HepG2 (cell line): ENCODE measurements at regions not wholly inside any gene's neighbourhood (a gene's known extent, or its start where the extent isn't known, plus 50 kb on each side); places are given as distances from the start of the nearest gene placed in this dataset.

Experiments
- ATF7-NPFF ChIP-seq: sonication (generic); formaldehyde crosslinking; IDR thresholded peaks from 2 replicates; pipeline ENCODE4 v1.8.1; 2023; ENCODE audit warnings: mild to moderate bottlenecking, low read depth, missing genetic modification reagents, moderate library complexity
- EP300 ChIP-seq, 3 experiments: sonication (generic) in 1 of 3; formaldehyde crosslinking in 1 of 3; IDR thresholded peaks; 2 replicates each; pipeline versions ENCODE4 v1.5.1 to v1.6.1; 2011 to 2020; ENCODE audit warnings: low read depth in 2 of 3, low read length in 2 of 3, borderline replicate concordance in 1 of 3, improper control_type of control experiment in 1 of 3, mild to moderate bottlenecking in 1 of 3, missing genetic modification reagents in 1 of 3, moderate library complexity in 1 of 3
- ESRRA ChIP-seq: sonication (generic); formaldehyde crosslinking; IDR thresholded peaks from 2 replicates; pipeline ENCODE4 v1.5.1; 2020; ENCODE audit warnings: mild to moderate bottlenecking, low read depth, missing genetic modification reagents
- HMG20A ChIP-seq: IDR thresholded peaks from 2 replicates; pipeline ENCODE4 v1.6.1; 2016; ENCODE audit warnings: borderline replicate concordance
- IKZF5 ChIP-seq: IDR thresholded peaks from 2 replicates; pipeline ENCODE4 v1.6.1; 2018; ENCODE audit warnings: missing genetic modification reagents, mild to moderate bottlenecking, missing compliant biosample characterization
- KDM1A ChIP-seq: IDR thresholded peaks from 2 replicates; pipeline ENCODE4 v1.6.1; 2016; ENCODE audit warnings: missing compliant biosample characterization
- MXD4 ChIP-seq: IDR thresholded peaks from 2 replicates; pipeline ENCODE4 v1.6.1; 2016; ENCODE audit warnings: mild to moderate bottlenecking, missing biosample characterization, missing genetic modification reagents
- NFRKB ChIP-seq: fragments of 450-650 bp; IDR thresholded peaks from 2 replicates; pipeline ENCODE4 v1.6.1; 2017
- NR2F1 ChIP-seq, 2 experiments: fragments of 450-650 bp in 1 of 2; formaldehyde crosslinking in 1 of 2; IDR thresholded peaks; 2 replicates each; pipeline versions ENCODE4 v1.5.0 to v1.6.1; 2016 to 2020; ENCODE audit warnings: mild to moderate bottlenecking in 1 of 2, missing compliant biosample characterization in 1 of 2, missing genetic modification reagents in 1 of 2, moderate library complexity in 1 of 2
- PRMT3 ChIP-seq: sonication (generic); formaldehyde crosslinking; IDR thresholded peaks from 2 replicates; pipeline ENCODE4 v1.8.1; 2022; ENCODE audit warnings: low read depth, mild to moderate bottlenecking, moderate library complexity, missing genetic modification reagents, borderline replicate concordance
- SMYD3 ChIP-seq: sonication (generic); formaldehyde crosslinking; IDR thresholded peaks from 2 replicates; pipeline ENCODE4 v1.8.1; 2023; ENCODE audit warnings: mild to moderate bottlenecking, missing genetic modification reagents
- TCF7 ChIP-seq: sonication (generic); IDR thresholded peaks from 2 replicates; pipeline ENCODE4 v1.6.1; 2016; ENCODE audit warnings: antibody characterized with exemption, low read depth
- ZNF501 ChIP-seq: sonication (generic); formaldehyde crosslinking; IDR thresholded peaks from 2 replicates; pipeline ENCODE4 v1.5.1; 2020; ENCODE audit warnings: mild to moderate bottlenecking, moderate library complexity, missing genetic modification reagents
- ZNF609 ChIP-seq: sonication (generic); formaldehyde crosslinking; IDR thresholded peaks from 2 replicates; pipeline ENCODE4 v1.4.0; 2020; ENCODE audit warnings: mild to moderate bottlenecking, missing genetic modification reagents, borderline replicate concordance
- ZNF781 ChIP-seq: sonication (generic); formaldehyde crosslinking; IDR thresholded peaks from 2 replicates; pipeline ENCODE4 v1.5.1; 2020; ENCODE audit warnings: borderline replicate concordance, mild to moderate bottlenecking, missing genetic modification reagents; ENCODE audit errors: not compliant biosample characterization
- TF ChIP-seq, protein P1 (sequence below): IDR thresholded peaks from 2 replicates; pipeline ENCODE4 v1.6.1; 2018; ENCODE audit warnings: missing genetic modification reagents
- TF ChIP-seq, protein P2 (sequence below): sonication (generic); formaldehyde crosslinking; IDR thresholded peaks from 2 replicates; pipeline ENCODE4 v1.5.0; 2020; ENCODE audit warnings: missing genetic modification reagents
- TF ChIP-seq, protein P3 (sequence below): sonication (generic); formaldehyde crosslinking; conservative IDR thresholded peaks from 2 replicates; pipeline ENCODE4 v1.8.0; 2022; ENCODE audit warnings: mild to moderate bottlenecking, moderate library complexity, missing genetic modification reagents

- TF ChIP-seq SMYD3 (CRISPR knock-in tag): peak; percentile 80; the same call in 1 of the 2 replicates
- no peak for TF ChIP-seq PRMT3 (CRISPR knock-in tag)
- TF ChIP-seq, protein P1, sequence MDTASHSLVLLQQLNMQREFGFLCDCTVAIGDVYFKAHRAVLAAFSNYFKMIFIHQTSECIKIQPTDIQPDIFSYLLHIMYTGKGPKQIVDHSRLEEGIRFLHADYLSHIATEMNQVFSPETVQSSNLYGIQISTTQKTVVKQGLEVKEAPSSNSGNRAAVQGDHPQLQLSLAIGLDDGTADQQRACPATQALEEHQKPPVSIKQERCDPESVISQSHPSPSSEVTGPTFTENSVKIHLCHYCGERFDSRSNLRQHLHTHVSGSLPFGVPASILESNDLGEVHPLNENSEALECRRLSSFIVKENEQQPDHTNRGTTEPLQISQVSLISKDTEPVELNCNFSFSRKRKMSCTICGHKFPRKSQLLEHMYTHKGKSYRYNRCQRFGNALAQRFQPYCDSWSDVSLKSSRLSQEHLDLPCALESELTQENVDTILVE (CRISPR knock-in tag): 0 out of 2 replicates have a peak, but pooled peaks have one; percentile 31
- TF ChIP-seq, protein P2, sequence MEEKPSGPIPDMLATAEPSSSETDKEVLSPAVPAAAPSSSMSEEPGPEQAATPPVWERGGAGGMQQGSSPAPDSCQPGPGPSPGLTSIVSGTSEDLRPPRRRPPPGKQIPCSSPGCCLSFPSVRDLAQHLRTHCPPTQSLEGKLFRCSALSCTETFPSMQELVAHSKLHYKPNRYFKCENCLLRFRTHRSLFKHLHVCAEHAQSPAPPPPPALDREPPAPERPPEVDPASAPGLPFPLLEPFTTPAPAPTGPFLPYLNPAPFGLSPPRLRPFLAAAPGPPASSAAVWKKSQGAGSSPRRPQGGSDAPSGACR (CRISPR knock-in tag): 0 out of 2 replicates have a peak, but pooled peaks have one; percentile 35
- TF ChIP-seq ATF7-NPFF (CRISPR knock-in tag): no peak
- TF ChIP-seq, protein P3, sequence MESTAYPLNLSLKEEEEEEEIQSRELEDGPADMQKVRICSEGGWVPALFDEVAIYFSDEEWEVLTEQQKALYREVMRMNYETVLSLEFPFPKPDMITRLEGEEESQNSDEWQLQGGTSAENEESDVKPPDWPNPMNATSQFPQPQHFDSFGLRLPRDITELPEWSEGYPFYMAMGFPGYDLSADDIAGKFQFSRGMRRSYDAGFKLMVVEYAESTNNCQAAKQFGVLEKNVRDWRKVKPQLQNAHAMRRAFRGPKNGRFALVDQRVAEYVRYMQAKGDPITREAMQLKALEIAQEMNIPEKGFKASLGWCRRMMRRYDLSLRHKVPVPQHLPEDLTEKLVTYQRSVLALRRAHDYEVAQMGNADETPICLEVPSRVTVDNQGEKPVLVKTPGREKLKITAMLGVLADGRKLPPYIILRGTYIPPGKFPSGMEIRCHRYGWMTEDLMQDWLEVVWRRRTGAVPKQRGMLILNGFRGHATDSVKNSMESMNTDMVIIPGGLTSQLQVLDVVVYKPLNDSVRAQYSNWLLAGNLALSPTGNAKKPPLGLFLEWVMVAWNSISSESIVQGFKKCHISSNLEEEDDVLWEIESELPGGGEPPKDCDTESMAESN (CRISPR knock-in tag): peak; percentile 69; the same call in 1 of the 2 replicates
- no peak; the same call in 1 of the 2 replicates for TF ChIP-seq ESRRA (CRISPR knock-in tag)
- peak; percentile 80 for TF ChIP-seq TCF7
- no peak for TF ChIP-seq KDM1A (CRISPR knock-in tag)
- TF ChIP-seq HMG20A (CRISPR knock-in tag): peak; percentile 75; the same call in 1 of the 2 replicates
- TF ChIP-seq EP300 (IDR thresholded peaks at IDR 0.05; ENCODE audit: low read depth in 2 of 2, low read length in 2 of 2): peak in 1 of 2 experiments; percentile 89; a peak in 2 of 4 replicates
- TF ChIP-seq EP300 (CRISPR knock-in tag; IDR thresholded peaks at IDR 0.05; ENCODE audit: borderline replicate concordance): peak; percentile 88
- TF ChIP-seq NFRKB: no peak
- peak; percentile 22; the same call in 1 of the 2 replicates for TF ChIP-seq ZNF501
- peak; percentile 58; the same call in 1 of the 2 replicates for TF ChIP-seq ZNF609
- TF ChIP-seq MXD4 (CRISPR knock-in tag): peak; percentile 33; the same call in 1 of the 2 replicates
- peak; percentile 11 to 36; a peak in 1 of 4 replicates for TF ChIP-seq NR2F1 (CRISPR knock-in tag; IDR thresholded peaks at IDR 0.05)
- peak; percentile 71 for TF ChIP-seq ZNF781
- peak; percentile 43; the same call in 1 of the 2 replicates for TF ChIP-seq IKZF5 (CRISPR knock-in tag)
Measured at GRCh38 chr2:222805591-222806304, 55.1 kb upstream of the ACSL3 start (continued).
